Fibroblast of the aortic adventitia (primary cell): ENCODE measurements at regions not wholly inside any gene's neighbourhood (a gene's known extent, or its start where the extent isn't known, plus 50 kb on each side); places are given as distances from the start of the nearest gene placed in this dataset.

Experiments used
- DNase-seq: peaks from one replicate; pipeline ENCODE4 v3.0.0-alpha.2; 2010; ENCODE audit warnings: low read depth
- H3K4me3 ChIP-seq: 2 replicates; pipeline ENCODE4 v1.5.1; 2011; ENCODE audit warnings: low read depth, mild to moderate bottlenecking, control low read depth, low read length, moderate library complexity
- CTCF ChIP-seq: IDR thresholded peaks from 2 replicates; pipeline ENCODE4 v1.5.1; 2011; ENCODE audit warnings: mild to moderate bottlenecking, low read length, control low read depth, inconsistent platforms; ENCODE audit not compliant: insufficient read depth

- TF ChIP-seq CTCF: no peak
- no peak for DNase-seq
- H3K4me3 ChIP-seq: no peak overlapping the region
These were observed 177.3 kb upstream of the DDHD1 start for GRCh38 chr14:53330441-53330840.

- DNase-seq: no peak
- TF ChIP-seq CTCF: no peak
- H3K4me3 ChIP-seq: no peak overlapping the region
These were observed 175.7 kb upstream of the DDHD1 start for GRCh38 chr14:53328841-53329240.

GRCh38 chr14:53327716-53328115 lies 174.6 kb upstream of the DDHD1 start:
- peak; percentile 63 for DNase-seq

GRCh38 chr14:53325176-53325806 lies 172.2 kb upstream of the DDHD1 start:
- peak; percentile 49 for TF ChIP-seq CTCF
- peak; percentile 26 for DNase-seq
- H3K4me3 ChIP-seq: no peak overlapping the region

More at GRCh38 chr14:53327716-53328115, 174.6 kb upstream of the DDHD1 start:
- no peak for TF ChIP-seq CTCF
- no peak overlapping the region for H3K4me3 ChIP-seq

GRCh38 chr14:53316504-53316903 lies 163.4 kb upstream of the DDHD1 start:
- TF ChIP-seq CTCF: no peak
- peak; percentile 42 for DNase-seq
- no peak overlapping the region for H3K4me3 ChIP-seq

GRCh38 chr14:53310412-53310811 lies 157.3 kb upstream of the DDHD1 start:
- DNase-seq: no peak
- no peak for TF ChIP-seq CTCF

GRCh38 chr14:53306911-53307310 lies 153.8 kb upstream of the DDHD1 start:
- peak; percentile 32 for DNase-seq
- H3K4me3 ChIP-seq: no peak overlapping the region
- no peak for TF ChIP-seq CTCF

More at GRCh38 chr14:53310412-53310811, 157.3 kb upstream of the DDHD1 start:
- no peak overlapping the region for H3K4me3 ChIP-seq
